Prostate gland (tissue), 2 donors: ENCODE measurements at regions not wholly inside any gene's neighbourhood (a gene's known extent, or its start where the extent isn't known, plus 50 kb on each side); places are given as distances from the start of the nearest gene placed in this dataset.

Experiments used
- POLR2A ChIP-seq: fragments of 450-650 bp; IDR thresholded peaks from one replicate; pipeline ENCODE4 v1.6.1; 2016; ENCODE audit warnings: antibody characterized with exemption, mild to moderate bottlenecking
- TF ChIP-seq, protein P1 (sequence below), 4 experiments: fragments of 200-600 bp in 2 of 4; fragments of 450-650 bp in 2 of 4; sonication (generic) in 2 of 4; IDR thresholded peaks; 1 replicate in 3 of 4; 2 replicates in 1 of 4; pipeline ENCODE4 v1.5.1; 2016 to 2019; ENCODE audit warnings: antibody characterized with exemption in 4 of 4, mild to moderate bottlenecking in 2 of 4, moderate library complexity in 2 of 4

DNA sequence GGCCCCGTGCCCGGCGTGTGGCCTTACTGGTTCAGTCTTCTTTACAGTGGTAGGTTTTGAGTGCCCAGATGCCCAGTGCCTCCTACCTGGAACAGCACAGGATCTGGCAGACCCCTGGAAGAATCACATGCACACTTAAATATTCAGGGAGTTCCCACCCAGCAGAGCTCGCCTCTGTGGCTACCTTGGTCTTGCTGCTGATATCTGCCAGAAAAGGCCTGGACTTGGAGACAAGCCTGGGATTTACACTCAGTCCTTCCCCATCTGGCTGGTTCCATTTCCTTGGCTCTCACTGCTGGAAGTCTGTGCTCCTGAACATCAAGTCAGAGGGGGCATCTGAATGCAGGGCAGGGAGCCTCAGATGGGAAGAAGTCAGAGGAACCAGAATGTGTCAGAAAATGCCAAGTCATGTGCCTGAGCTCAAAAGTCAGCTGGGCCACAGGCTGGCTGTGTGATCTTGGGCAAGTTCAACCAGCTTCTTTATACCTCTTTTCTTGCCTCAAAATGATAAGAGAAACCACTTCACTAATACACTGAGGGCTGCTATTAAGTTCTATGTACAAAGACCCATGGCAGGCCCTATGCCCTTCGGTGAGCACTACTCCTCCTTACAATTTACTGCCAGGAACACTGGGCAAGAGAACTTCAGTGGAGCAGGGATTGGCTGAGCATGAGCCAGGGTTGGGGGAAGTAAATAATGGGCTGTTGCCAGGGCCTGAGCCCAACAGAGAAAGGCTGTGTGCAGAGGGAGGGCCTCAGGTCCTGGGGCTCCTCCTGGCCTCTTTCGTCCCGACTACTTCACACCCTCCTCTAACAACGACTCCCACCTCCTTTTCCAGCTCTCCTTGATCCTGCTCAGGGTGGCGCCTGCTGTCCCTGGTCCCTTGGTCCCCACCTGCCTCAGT, 135.9 kb downstream of the GPCPD1 start:
- TF ChIP-seq, protein P1, sequence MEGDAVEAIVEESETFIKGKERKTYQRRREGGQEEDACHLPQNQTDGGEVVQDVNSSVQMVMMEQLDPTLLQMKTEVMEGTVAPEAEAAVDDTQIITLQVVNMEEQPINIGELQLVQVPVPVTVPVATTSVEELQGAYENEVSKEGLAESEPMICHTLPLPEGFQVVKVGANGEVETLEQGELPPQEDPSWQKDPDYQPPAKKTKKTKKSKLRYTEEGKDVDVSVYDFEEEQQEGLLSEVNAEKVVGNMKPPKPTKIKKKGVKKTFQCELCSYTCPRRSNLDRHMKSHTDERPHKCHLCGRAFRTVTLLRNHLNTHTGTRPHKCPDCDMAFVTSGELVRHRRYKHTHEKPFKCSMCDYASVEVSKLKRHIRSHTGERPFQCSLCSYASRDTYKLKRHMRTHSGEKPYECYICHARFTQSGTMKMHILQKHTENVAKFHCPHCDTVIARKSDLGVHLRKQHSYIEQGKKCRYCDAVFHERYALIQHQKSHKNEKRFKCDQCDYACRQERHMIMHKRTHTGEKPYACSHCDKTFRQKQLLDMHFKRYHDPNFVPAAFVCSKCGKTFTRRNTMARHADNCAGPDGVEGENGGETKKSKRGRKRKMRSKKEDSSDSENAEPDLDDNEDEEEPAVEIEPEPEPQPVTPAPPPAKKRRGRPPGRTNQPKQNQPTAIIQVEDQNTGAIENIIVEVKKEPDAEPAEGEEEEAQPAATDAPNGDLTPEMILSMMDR (IDR thresholded peaks at IDR 0.05) = no peak
- TF ChIP-seq POLR2A = no peak
